ENCODE measurements at regions not wholly inside any gene's neighbourhood (a gene's known extent, or its start where the extent isn't known, plus 50 kb on each side); places are given as distances from the start of the nearest gene placed in this dataset.
"Not testable (repeated sequence)": the region's sequence is repeated elsewhere in the genome, so short reads cannot be mapped to it uniquely, and the experiment has no call there.

GRCh38 chr2:208945719-208946256, 478.1 kb upstream of the MAP2 start:
- no peak for DNase-seq

- no peak for DNase-seq
Measured at GRCh38 chr2:208948073-208948472, 475.8 kb upstream of the MAP2 start.

DNA sequence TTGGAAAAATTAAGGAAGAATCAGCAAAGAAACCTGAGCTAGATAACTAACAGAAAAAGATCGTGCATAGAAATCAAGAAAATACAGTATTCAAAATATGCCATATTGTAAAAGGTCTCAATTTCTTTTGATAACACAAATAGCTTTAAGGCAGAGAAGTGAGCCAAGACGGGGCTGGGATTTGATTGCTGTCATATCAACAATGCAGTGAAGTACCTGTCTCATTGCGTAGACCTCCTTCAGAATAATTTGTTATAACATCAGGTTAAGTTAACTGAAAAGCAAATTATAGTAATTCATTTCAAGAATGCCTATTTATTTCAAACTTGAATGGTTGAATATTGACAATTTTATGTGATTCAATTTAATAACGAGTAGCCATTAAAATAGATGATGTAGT, 453.8 kb upstream of the MAP2 start:
- DNase-seq, result no peak

GRCh38 chr2:208977582-208977981, 446.3 kb upstream of the MAP2 start:
- no peak for DNase-seq

GRCh38 chr2:208978946-208979345, 444.9 kb upstream of the MAP2 start:
- DNase-seq, result no peak

- no peak for DNase-seq
Measured at GRCh38 chr2:208980321-208980720, 443.5 kb upstream of the MAP2 start.

DNA sequence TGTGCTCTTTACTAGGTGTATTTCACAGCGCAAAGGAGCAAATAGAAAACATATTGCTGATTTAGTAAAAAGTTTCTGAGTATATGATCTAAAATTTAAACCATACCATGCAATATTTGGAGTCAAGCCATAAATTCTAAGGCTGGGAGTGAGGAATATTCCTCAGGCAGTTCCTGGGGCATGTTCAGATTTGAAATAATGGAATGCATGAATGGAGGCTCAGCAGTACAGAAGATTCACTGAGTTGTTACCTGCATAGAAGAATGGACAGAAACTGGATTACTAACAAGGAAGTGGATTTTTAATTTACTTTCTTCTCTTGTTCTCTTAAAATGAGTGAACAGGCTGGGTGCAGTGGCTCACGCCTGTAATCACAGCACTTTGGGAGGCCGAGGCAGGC, 441.0 kb upstream of the MAP2 start:
- DNase-seq, result no peak

DNA sequence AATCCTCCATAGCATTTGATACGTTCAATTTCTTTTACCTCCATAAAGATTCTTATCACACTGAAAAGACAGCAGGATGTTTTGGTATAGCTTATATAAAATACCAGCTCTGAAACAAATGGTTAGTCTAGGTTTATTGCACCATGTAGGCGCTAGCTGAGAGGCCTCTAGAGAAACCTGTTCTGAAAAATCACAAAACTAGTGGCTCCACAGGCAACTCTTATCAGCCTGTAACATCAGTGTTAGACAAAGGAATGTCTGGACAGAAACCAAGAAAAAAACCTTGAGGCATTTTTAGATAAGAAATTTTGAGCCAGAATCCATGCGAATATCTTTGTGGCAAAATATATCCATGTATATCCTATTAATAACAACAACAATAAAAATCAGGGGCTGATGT, 440.4 kb upstream of the MAP2 start:
- no peak for DNase-seq

DNA sequence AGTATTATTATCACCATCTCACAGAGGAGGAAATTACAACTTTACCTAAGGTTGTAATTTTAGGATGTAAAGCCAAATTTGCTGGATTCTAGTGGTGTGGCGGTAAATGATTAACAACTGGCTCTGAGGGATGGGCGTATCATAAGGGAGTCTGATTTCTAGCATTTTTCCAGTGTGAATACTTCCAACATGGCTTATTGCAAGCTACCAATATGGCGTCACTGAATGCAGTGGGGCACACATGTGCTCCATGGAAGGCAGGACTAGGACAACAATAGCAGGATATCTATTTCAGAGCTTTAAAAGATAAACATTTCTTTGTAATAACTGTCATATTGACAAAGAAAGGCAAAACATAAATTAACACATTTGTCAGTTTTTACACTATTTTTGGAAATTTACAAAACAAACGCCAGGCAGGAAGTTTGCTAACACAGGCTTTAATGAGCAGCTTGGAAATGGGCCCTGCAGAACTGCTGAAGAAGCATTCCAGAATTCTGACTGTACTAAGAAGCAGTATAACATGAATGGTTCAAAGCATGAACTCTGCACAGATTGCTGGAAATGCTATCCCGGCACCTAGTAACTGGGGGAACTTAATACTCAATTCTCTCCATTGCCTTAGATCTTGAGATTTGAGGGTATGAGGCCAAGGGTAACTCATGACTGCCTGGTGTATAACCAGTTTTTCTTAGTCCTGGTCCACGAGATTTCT, 439.3 kb upstream of the MAP2 start:
- no peak for DNase-seq

DNA sequence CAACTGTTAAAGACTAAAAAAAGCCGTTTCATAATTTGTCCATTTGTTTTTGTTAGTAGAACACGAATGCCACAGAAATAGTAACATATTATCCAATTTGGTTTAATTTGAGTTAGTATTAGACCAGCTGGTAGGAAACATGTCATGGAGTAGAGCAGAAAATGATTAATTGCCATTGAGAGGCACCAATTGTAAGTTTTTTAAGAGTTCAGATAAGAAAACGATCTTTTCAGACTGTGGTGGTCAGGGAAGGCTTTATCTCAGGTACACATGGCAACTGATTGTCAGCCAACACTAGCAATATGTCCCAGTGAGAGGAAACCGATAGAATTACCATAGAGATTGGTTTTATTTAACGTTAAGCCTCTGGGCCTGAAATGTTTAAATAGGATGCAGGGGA, 438.2 kb upstream of the MAP2 start:
- no peak for DNase-seq

- no peak for DNase-seq
Measured at GRCh38 chr2:208990716-208991115, 433.1 kb upstream of the MAP2 start.

DNA sequence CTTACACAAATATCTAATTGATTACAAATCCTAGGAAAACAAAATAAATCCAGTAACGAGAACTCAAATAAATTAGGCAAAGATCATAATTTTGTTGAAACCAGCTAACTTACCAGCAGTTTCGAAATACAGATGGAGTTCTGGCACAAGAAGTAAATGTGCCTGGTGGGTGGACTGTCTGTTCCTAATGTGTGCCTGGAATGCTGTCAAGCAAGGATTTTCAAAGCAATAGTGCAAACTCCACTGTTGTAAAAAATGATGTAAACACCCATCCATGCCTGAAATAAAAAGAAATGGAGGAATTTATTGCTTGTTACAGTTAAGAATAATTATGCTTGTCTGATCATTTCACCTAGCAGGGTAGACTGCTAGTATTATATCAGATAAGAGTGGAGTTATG, 423.9 kb upstream of the MAP2 start:
- no peak for DNase-seq

GRCh38 chr2:209002054-209002453, 421.8 kb upstream of the MAP2 start:
- no peak for DNase-seq

- DNase-seq, result no peak
Measured at GRCh38 chr2:209005371-209005770, 418.5 kb upstream of the MAP2 start.

- DNase-seq, result no peak
Measured at GRCh38 chr2:209008636-209009287, 415.1 kb upstream of the MAP2 start.

- DNase-seq, result not testable (repeated sequence)
Measured at GRCh38 chr2:209018633-209019032, 405.2 kb upstream of the MAP2 start.

DNA sequence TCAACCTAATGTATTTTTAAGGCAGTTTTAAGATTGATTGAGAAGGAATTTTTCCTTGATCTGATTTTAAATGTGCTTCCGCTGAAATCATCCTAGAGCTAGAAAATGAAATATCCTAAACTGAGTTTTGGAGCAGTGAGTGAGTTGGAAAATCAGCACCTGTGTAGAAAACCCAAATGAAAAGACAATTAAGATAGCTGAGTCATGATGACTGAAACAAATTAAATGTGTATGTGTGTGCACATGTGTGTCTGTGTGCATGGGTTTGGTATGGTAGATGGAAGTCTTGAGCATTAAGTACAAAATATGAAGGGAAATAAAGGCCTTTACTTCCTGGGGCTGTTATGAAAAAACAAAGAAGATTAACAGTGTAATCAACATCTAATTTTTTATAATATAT, 394.6 kb upstream of the MAP2 start:
- DNase-seq, result no peak

DNA sequence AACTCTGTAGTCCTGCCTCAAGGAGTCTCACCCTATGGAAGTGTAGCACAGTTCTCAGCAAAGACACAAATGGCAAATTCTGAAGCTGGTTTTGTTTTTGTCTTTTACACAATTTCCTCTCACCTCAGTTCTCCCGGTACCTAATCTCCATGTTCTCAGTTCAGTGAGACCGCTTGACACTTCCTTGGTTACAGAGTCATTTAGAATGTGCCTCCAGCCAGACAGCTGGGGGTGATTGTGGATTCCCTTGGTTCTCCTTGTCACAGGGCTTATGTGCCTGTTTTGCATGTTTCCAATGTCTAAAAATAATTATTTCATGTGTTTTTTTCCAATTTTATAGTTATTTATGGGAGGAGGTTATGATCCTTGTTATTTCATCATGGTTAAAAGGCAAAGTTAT, 379.5 kb upstream of the MAP2 start:
- DNase-seq, result no peak

GRCh38 chr2:209046163-209046562, 377.7 kb upstream of the MAP2 start:
- no peak for DNase-seq

GRCh38 chr2:209049608-209050007, 374.2 kb upstream of the MAP2 start:
- no peak for DNase-seq

DNA sequence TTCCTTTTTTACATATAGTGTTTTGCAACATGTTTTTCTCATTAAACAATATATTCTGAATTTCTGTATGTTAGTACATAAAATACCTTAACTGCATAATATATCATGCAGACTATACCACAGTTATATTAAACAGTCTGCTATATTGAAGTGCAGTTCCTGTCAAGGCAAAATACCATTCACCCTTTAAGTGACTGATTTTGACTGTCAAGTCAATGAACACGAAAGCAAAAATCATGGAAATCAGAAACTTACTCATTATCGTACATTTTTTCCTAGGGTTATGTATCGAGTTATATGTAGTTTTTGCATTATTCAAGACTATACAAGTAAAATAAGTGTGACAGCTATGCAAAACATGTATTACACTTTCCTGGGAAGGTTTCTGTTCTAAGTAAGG, 361.6 kb upstream of the MAP2 start:
- no peak for DNase-seq

DNA sequence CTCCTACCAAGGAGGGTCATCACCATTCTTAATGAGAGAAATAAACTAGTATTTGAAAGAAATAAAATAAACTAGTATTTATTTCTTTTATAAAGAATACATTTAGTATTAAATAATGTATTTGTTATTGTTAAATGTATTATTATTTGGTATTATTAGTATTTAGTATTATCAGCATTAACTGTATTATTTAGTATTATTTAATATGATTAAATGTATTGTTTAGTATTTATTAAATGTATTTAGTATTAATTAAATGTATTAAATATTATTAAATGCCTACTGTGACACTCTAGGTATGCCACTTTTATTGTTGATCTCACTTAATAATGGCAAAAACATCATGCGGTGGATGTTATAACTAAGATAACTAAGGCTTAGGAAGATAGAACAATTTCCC, 353.6 kb upstream of the MAP2 start:
- no peak for DNase-seq

GRCh38 chr2:209073151-209073550, 350.7 kb upstream of the MAP2 start:
- DNase-seq, result no peak

DNA sequence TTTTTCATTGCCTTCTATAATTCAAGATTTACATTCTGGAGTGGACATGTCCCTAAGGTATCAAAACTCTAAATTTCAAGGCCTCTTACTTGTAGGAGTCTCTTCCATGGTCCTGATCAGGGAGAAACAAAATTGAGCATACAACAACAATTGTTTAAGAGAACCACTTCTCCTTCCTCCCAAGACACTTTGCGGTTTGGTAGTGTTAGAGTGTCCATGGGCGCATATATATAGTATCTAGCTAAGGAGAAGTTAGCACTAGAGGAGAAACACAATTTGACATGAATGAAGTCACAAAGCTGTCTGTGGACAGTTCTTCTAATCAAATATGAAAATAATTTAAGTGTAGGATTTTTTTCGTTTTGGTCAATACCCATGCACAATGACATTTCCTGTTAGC, 349.1 kb upstream of the MAP2 start:
- no peak for DNase-seq

DNA sequence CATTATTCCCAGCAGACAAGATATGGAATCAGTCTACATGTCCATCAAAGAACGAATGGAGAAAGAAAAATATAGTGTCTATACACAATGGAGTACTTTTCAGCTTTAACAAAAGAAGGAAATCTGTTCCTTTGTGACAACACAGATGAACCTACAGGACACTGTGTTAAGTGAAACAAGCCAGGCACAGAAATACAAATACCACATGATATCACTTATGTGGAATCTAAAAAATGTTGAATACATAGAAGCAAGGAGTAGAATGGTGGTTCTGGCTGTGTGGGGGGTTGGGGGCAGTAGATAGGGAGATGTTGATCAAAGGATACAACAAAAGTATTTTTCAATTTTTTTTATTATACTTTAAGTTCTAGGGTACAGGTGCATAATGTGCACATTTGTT, 347.7 kb upstream of the MAP2 start:
- DNase-seq, result no peak
